Keratinocyte (primary cell): ENCODE measurements at regions not wholly inside any gene's neighbourhood (a gene's known extent, or its start where the extent isn't known, plus 50 kb on each side); places are given as distances from the start of the nearest gene placed in this dataset.

ENCODE experiments used
- DNase-seq: peaks from one replicate; pipeline ENCODE4 v3.0.0-alpha.2; 2011; ENCODE audit warnings: low read depth, missing footprints, low spot score
- FAIRE-seq: peaks from 2 replicates; lab custom pipeline; 2011; peaks lifted over from hg19 to GRCh38; lab: Jason Lieb, UNC
- H2AFZ ChIP-seq: 2 replicates; pipeline ENCODE4 v1.6.0; 2012; ENCODE audit warnings: low read length, control low read depth, inconsistent platforms; ENCODE audit not compliant: control insufficient read depth
- H3K27ac ChIP-seq: 2 replicates; pipeline ENCODE4 v1.5.1; 2011; ENCODE audit warnings: low read length; ENCODE audit not compliant: control insufficient read depth, insufficient read depth
- H3K27me3 ChIP-seq: 3 replicates; pipeline ENCODE4 v1.6.0; 2011; ENCODE audit warnings: low read length; ENCODE audit not compliant: control insufficient read depth, insufficient read depth; ENCODE audit errors: extremely low read depth
- H3K36me3 ChIP-seq, 2 experiments: 2 replicates in 1 of 2; 3 replicates in 1 of 2; pipeline ENCODE4 v1.5.1; 2011; ENCODE audit warnings: low read length in 2 of 2, mild to moderate bottlenecking in 1 of 2; ENCODE audit not compliant: control insufficient read depth in 2 of 2, insufficient read depth in 2 of 2; ENCODE audit errors: extremely low read depth in 1 of 2
- H3K4me1 ChIP-seq: 3 replicates; pipeline ENCODE4 v1.5.1; 2011; ENCODE audit warnings: low read length; ENCODE audit not compliant: control insufficient read depth, insufficient read depth; ENCODE audit errors: extremely low read depth
- H3K4me2 ChIP-seq: 3 replicates; pipeline ENCODE4 v1.6.0; 2011; ENCODE audit warnings: low read depth, low read length; ENCODE audit not compliant: control insufficient read depth, insufficient read depth; ENCODE audit errors: extremely low read depth
- H3K4me3 ChIP-seq, 3 experiments: fragments of 200-600 bp in 1 of 3; sonication (generic) in 1 of 3; 2 replicates in 2 of 3; 3 replicates in 1 of 3; pipeline ENCODE4 v1.5.1; 2011 to 2016; ENCODE audit warnings: low read length in 3 of 3, mild to moderate bottlenecking in 3 of 3, control low read depth in 2 of 3, inconsistent platforms in 1 of 3, low read depth in 1 of 3, mixed read lengths in 1 of 3, mixed run types in 1 of 3, moderate library complexity in 1 of 3; ENCODE audit not compliant: control insufficient read depth in 2 of 3, insufficient read depth in 2 of 3; ENCODE audit errors: extremely low read depth in 1 of 3
- H3K79me2 ChIP-seq: 2 replicates; pipeline ENCODE4 v1.6.0; 2012; ENCODE audit warnings: low read length; ENCODE audit not compliant: control insufficient read depth, insufficient read depth
- H3K9ac ChIP-seq: 3 replicates; pipeline ENCODE4 v1.6.0; 2011; ENCODE audit warnings: low read length; ENCODE audit not compliant: control insufficient read depth, insufficient read depth; ENCODE audit errors: extremely low read depth
- H3K9me1 ChIP-seq: 3 replicates; pipeline ENCODE4 v1.6.0; 2011; ENCODE audit warnings: low read length; ENCODE audit not compliant: control insufficient read depth, insufficient read depth; ENCODE audit errors: extremely low read depth
- H3K9me3 ChIP-seq: 2 replicates; pipeline ENCODE4 v1.5.1; 2012; ENCODE audit warnings: low read depth, low read length; ENCODE audit not compliant: control insufficient read depth
- H4K20me1 ChIP-seq: 3 replicates; pipeline ENCODE4 v1.6.0; 2011; ENCODE audit warnings: low read length; ENCODE audit not compliant: control insufficient read depth, insufficient read depth; ENCODE audit errors: extremely low read depth
- EZH2 ChIP-seq: IDR thresholded peaks from one replicate; pipeline ENCODE4 v1.6.1; 2012; ENCODE audit warnings: inconsistent platforms, mild to moderate bottlenecking, low read length, moderate library complexity
- dilution Hi-C: fragments of 300-500 bp; cut with MboI; formaldehyde crosslinking; loops from one replicate; pipeline ENCODE4 v1.7.0; 2020; ENCODE audit warnings: low sequenced_read_pairs; ENCODE audit not compliant: extremely low pct_ligation_motif_present
- TF ChIP-seq, protein P1 (sequence below), 3 experiments: IDR thresholded peaks in 1 of 3; conservative IDR thresholded peaks in 1 of 3; optimal IDR thresholded peaks in 1 of 3; 2 replicates in 2 of 3; 3 replicates in 1 of 3; pipeline versions ENCODE3 to v1.5.1; 2011; ENCODE audit warnings: low read length in 3 of 3, mild to moderate bottlenecking in 3 of 3, moderate library complexity in 2 of 3, control low read depth in 1 of 3, inconsistent platforms in 1 of 3; ENCODE audit not compliant: insufficient read depth in 2 of 3; ENCODE audit errors: extremely low read depth in 1 of 3

DNA sequence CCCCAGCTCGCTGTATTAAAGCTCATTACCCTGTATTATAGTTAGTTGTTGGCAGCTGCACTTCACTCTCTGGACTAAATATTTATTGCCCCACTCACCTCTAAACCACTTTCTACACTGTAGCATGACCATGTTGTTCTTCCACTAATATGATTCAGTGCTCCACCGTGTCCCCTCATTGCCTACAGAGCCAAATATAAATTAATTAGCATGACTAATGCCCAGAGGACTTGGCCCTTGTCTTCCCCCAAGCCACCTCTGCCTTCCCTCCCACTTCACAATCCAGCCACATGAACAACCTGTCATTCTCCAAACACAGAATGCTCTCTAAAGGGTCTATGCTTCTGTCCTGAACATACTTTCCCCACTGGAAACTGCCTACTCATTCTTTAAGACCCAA lies 276.5 kb downstream of the PLPP3 start:
- no peaks in the 10 kb centered on the region for H3K27me3 ChIP-seq
- no peak overlapping the region for H2AFZ ChIP-seq
- H3K36me3 ChIP-seq = no peaks in the 10 kb centered on the region
- no peak overlapping the region for H3K27ac ChIP-seq
- no peaks in the 10 kb centered on the region for H3K4me1 ChIP-seq
- no peak overlapping the region for H3K4me3 ChIP-seq
- no peak for FAIRE-seq
- TF ChIP-seq, protein P1, sequence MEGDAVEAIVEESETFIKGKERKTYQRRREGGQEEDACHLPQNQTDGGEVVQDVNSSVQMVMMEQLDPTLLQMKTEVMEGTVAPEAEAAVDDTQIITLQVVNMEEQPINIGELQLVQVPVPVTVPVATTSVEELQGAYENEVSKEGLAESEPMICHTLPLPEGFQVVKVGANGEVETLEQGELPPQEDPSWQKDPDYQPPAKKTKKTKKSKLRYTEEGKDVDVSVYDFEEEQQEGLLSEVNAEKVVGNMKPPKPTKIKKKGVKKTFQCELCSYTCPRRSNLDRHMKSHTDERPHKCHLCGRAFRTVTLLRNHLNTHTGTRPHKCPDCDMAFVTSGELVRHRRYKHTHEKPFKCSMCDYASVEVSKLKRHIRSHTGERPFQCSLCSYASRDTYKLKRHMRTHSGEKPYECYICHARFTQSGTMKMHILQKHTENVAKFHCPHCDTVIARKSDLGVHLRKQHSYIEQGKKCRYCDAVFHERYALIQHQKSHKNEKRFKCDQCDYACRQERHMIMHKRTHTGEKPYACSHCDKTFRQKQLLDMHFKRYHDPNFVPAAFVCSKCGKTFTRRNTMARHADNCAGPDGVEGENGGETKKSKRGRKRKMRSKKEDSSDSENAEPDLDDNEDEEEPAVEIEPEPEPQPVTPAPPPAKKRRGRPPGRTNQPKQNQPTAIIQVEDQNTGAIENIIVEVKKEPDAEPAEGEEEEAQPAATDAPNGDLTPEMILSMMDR (optimal IDR thresholded peaks at IDR 0.05 in 1 of 3, IDR thresholded peaks at IDR 0.05 in 1 of 3, conservative IDR thresholded peaks at IDR 0.05 in 1 of 3; ENCODE audit: extremely low read depth in 1 of 3, insufficient read depth in 2 of 3, low read length in 3 of 3) = no peak
- no peak for TF ChIP-seq EZH2
- no peak for DNase-seq
- H4K20me1 ChIP-seq = no peaks in the 10 kb centered on the region
- no peak overlapping the region for H3K9ac ChIP-seq
- no peak overlapping the region for H3K4me2 ChIP-seq
- H3K79me2 ChIP-seq = no peaks in the 10 kb centered on the region
- H3K9me1 ChIP-seq = no peaks in the 10 kb centered on the region
- H3K9me3 ChIP-seq = no peaks in the 10 kb centered on the region
- dilution Hi-C loops = no loop called here

DNA sequence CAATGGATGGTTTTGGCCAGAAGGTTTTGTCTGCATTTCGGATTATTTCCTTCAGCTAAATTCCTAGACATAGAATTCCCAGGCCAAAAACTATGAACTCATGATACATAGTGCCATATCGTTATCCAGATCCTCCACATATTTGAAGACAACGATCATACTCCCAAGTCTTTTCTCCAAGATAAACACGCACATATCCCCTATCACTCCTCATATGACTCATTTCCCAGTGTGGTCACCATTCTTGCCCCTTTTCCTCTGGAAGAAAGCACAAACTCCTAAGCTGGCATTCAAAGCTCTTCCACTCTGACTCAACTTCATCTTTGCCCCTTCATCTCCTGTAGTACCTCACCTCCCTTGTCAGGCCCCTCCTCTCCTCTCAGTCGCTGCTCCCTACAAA lies 277.6 kb downstream of the PLPP3 start:
- DNase-seq = no peak

More for the DNA sequence above, 277.6 kb downstream of the PLPP3 start:
- Histone ChIP-seq H3K27me3 (no peaks in the 10 kb centered on the region), H3K4me3 (no peak overlapping the region), H3K36me3 (no peaks in the 10 kb centered on the region), H3K27ac (no peak overlapping the region), H4K20me1 (no peaks in the 10 kb centered on the region), H3K9me3 (no peaks in the 10 kb centered on the region), H3K9me1 (no peaks in the 10 kb centered on the region), H3K79me2 (no peaks in the 10 kb centered on the region), H3K4me2 (no peak overlapping the region), H2AFZ (no peak overlapping the region), H3K4me1 (no peaks in the 10 kb centered on the region), H3K9ac (no peak overlapping the region)
- dilution Hi-C loops = no loop called here
- FAIRE-seq = no peak
- TF ChIP-seq, protein P1 (optimal IDR thresholded peaks at IDR 0.05 in 1 of 3, IDR thresholded peaks at IDR 0.05 in 1 of 3, conservative IDR thresholded peaks at IDR 0.05 in 1 of 3; ENCODE audit: extremely low read depth in 1 of 3, insufficient read depth in 2 of 3, low read length in 3 of 3) = no peak
- no peak for TF ChIP-seq EZH2
